ENCODE measurements at regions not wholly inside any gene's neighbourhood (a gene's known extent, or its start where the extent isn't known, plus 50 kb on each side); places are given as distances from the start of the nearest gene placed in this dataset.

DNA sequence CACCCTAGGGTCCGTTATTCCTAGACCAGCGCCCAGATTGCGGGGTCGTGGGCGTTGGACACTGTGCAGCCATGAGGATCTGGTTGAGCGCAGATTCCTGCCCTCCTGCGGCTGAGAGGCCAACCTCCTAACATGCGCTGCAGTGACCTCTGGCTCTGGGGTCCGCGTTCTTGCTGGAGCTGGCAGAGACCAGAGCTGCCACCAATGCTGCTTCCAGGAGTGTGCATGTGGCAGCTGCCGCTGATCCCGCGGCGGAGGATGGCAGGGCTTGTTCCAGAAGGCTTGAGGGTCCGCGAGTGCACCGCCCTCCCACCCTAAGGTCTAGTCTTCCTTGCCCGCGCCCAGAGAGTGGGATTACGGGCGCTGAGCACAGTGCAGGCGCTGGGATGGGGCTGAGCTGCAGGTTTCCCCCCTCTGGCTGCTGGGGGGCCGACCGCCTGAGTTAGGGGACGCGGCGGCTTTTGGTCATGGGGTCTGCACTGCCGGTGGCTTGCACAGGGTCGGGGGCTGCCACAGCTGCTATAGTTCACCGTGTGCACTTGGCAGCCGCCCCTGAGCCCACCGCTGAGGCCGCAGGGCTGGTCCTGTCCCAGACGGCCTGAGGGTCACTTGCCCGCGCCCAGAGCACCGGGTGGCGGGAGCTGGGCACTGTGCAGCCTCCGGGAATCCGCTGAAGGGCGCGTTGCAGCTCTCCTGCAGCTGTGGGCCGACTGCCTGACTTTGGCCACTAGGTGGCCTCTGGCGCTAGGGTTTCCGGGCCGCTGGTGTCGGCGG lies 145.9 kb downstream of the CCDC74A start:
- TF ChIP-seq POLR2AphosphoS5 (IDR thresholded peaks at IDR 0.05) (no peak), POLR2A (IDR thresholded peaks at IDR 0.05) (no peak)
- TF ChIP-seq, protein P1, sequence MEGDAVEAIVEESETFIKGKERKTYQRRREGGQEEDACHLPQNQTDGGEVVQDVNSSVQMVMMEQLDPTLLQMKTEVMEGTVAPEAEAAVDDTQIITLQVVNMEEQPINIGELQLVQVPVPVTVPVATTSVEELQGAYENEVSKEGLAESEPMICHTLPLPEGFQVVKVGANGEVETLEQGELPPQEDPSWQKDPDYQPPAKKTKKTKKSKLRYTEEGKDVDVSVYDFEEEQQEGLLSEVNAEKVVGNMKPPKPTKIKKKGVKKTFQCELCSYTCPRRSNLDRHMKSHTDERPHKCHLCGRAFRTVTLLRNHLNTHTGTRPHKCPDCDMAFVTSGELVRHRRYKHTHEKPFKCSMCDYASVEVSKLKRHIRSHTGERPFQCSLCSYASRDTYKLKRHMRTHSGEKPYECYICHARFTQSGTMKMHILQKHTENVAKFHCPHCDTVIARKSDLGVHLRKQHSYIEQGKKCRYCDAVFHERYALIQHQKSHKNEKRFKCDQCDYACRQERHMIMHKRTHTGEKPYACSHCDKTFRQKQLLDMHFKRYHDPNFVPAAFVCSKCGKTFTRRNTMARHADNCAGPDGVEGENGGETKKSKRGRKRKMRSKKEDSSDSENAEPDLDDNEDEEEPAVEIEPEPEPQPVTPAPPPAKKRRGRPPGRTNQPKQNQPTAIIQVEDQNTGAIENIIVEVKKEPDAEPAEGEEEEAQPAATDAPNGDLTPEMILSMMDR (IDR thresholded peaks at IDR 0.05) = peak; percentile 60 to 88 (median 84)

Data from prostate gland (tissue), 2 donors.